Fibroblast of the aortic adventitia (primary cell): ENCODE measurements at regions not wholly inside any gene's neighbourhood (a gene's known extent, or its start where the extent isn't known, plus 50 kb on each side); places are given as distances from the start of the nearest gene placed in this dataset.

Source experiments
- DNase-seq: peaks from one replicate; pipeline ENCODE4 v3.0.0-alpha.2; 2010; ENCODE audit warnings: low read depth
- H3K4me3 ChIP-seq: 2 replicates; pipeline ENCODE4 v1.5.1; 2011; ENCODE audit warnings: low read depth, mild to moderate bottlenecking, control low read depth, low read length, moderate library complexity
- CTCF ChIP-seq: IDR thresholded peaks from 2 replicates; pipeline ENCODE4 v1.5.1; 2011; ENCODE audit warnings: mild to moderate bottlenecking, low read length, control low read depth, inconsistent platforms; ENCODE audit not compliant: insufficient read depth

- DNase-seq = no peak
- TF ChIP-seq CTCF = no peak
- H3K4me3 ChIP-seq = no peak overlapping the region
These were observed 166.7 kb downstream of the ALG10 start for GRCh38 chr12:34188974-34189373.

DNA sequence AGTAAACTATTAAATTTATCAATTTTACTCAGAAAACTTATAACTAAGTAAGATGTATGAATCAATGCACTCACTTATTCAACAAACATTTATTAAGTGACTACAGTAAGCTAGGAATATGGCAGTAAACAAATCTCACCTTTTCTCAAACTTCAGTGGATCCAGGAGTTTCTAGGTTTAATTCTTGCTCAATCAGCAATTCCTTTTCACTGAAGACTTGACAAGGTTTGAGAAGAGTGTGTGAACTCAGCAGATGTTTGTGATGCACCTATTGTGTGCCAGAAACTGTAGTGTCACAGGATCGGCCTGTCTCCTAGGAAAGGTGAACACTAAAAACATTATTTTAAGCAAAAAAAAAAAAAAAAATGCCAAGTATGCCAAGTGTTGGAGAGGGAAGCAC is 167.8 kb downstream of the ALG10 start:
- no peak for TF ChIP-seq CTCF
- no peak for DNase-seq
- H3K4me3 ChIP-seq = no peak overlapping the region

GRCh38 chr12:34198924-34199323 is 176.6 kb downstream of the ALG10 start:
- TF ChIP-seq CTCF = no peak
- H3K4me3 ChIP-seq = no peak overlapping the region

DNA sequence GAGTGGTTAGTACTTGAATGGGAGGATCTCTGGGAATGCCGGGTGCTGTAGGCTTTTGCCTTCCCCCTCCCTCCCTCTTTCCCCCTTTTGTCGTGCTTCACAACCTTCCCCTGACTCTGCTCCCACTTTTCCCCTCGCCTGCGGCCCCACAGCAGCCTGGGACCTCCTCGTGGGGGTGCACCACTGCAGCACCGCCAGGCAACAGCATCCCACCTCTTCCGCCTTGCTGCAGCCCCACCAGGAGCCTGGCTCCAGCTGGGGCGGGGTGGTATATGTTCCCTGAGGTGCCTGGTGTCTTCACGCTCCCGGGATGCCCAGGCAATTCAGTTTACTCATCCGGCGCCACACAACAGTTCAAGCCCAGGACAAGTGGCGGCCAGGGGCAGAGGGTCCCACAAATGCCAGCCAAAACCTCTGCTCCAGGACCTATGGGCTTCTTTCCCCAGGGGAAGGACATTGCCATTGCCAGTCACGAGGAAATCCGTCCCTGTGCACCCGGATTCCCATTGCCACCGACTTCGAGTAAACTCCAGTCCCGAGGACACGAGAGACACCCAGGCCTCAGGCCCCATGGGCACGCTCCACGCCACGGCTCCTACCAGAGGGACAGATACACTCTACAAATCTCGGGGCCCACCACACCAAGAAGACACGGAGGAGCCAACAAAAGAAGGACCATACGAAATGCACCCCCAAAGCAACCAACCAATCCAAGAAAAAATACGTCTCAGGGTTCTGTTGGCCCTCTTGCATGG is 181.7 kb downstream of the ALG10 start:
- no peak overlapping the region for H3K4me3 ChIP-seq
- TF ChIP-seq CTCF = no peak
- DNase-seq = no peak

More at GRCh38 chr12:34198924-34199323, 176.6 kb downstream of the ALG10 start:
- no peak for DNase-seq

DNA sequence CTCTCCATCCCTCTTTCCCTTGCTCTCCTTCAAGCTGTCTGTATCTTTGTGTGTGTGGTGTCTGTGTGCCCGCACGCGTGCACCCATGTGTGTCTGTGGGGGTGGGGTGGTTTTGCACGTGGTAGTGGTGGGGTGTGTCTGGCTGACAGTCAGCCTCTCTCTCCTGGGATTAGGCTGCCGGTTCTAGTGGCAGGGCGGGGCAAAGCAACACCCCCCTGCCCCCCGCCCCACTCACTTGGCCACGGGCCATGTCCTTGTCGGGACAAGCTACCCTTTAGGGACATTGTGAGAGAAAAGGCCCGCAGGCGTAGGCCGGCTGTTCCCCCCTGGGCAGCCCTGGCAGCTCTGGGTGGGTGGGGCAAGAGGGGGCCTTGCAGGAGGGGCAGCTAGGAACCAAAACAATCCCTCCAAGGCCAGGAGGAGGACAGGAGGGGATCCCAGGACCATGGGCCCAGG is 182.6 kb downstream of the ALG10 start:
- no peak overlapping the region for H3K4me3 ChIP-seq
- no peak for TF ChIP-seq CTCF
- DNase-seq = no peak

DNA sequence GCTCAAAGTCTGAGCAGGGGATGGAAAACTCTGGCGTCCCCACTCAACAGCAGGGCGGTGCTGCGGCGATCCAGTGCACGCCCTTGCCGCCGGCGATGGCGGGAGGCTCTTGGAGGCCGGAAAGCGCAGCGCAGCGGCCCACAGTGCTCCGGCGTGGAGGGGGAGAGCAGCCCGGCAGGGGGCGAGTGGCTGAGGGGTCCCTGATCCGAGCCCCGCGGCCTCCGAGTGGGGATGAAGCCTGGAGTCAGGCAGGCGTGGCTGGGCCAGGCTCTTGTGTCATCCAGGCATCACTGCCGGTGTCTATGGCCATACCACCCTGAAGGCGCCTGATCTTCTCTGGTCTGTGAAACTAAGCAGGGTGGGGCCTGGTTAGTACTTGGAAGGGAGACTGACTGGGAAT is 183.1 kb downstream of the ALG10 start:
- DNase-seq = no peak
- no peak for TF ChIP-seq CTCF

More for the DNA sequence above, 183.1 kb downstream of the ALG10 start:
- no peak overlapping the region for H3K4me3 ChIP-seq
